GM11168 (cell line): ENCODE measurements at regions not wholly inside any gene's neighbourhood (a gene's known extent, or its start where the extent isn't known, plus 50 kb on each side); places are given as distances from the start of the nearest gene placed in this dataset.

ENCODE experiments used
- in situ Hi-C: fragments of 300-500 bp; cut with MboI; formaldehyde crosslinking; loops from one replicate; pipeline ENCODE4 v1.12.0; 2022; ENCODE audit warnings: low sequenced_read_pairs; ENCODE audit not compliant: unreplicated experiment

GRCh38 chr2:220833446-220833845 lies 738.7 kb downstream of the EPHA4 start:
- in situ Hi-C loops = no loop called here

- in situ Hi-C loops = no loop called here
Observed at GRCh38 chr2:220835583-220835982, 736.5 kb downstream of the EPHA4 start.

- in situ Hi-C loops = no loop called here
Observed at GRCh38 chr2:220837226-220837625, 734.9 kb downstream of the EPHA4 start.

GRCh38 chr2:220842901-220843665 lies 729.0 kb downstream of the EPHA4 start:
- in situ Hi-C loops = no loop called here

GRCh38 chr2:220845766-220846273 lies 726.3 kb downstream of the EPHA4 start:
- in situ Hi-C loops = no loop called here

GRCh38 chr2:220847006-220847405 lies 725.1 kb downstream of the EPHA4 start:
- in situ Hi-C loops = no loop called here

- in situ Hi-C loops = no loop called here
Observed at GRCh38 chr2:220847589-220847988, 724.5 kb downstream of the EPHA4 start.

GRCh38 chr2:220849433-220849832 lies 722.7 kb downstream of the EPHA4 start:
- in situ Hi-C loops = no loop called here

- in situ Hi-C loops = no loop called here
Observed at GRCh38 chr2:220850116-220850515, 722.0 kb downstream of the EPHA4 start.

GRCh38 chr2:220855296-220855695 lies 716.8 kb downstream of the EPHA4 start:
- in situ Hi-C loops = no loop called here

GRCh38 chr2:220856486-220856885 lies 715.6 kb downstream of the EPHA4 start:
- in situ Hi-C loops = no loop called here

- in situ Hi-C loops = no loop called here
Observed at GRCh38 chr2:220857368-220857767, 714.7 kb downstream of the EPHA4 start.

GRCh38 chr2:220858101-220858500 lies 714.0 kb downstream of the EPHA4 start:
- in situ Hi-C loops = no loop called here

- in situ Hi-C loops = no loop called here
Observed at GRCh38 chr2:220871909-220872308, 700.2 kb downstream of the EPHA4 start.

- in situ Hi-C loops = no loop called here
Observed at GRCh38 chr2:220876080-220876824, 695.9 kb downstream of the EPHA4 start.

- in situ Hi-C loops = no loop called here
Observed at GRCh38 chr2:220877491-220877890, 694.6 kb downstream of the EPHA4 start.

GRCh38 chr2:220877897-220878296 lies 694.2 kb downstream of the EPHA4 start:
- in situ Hi-C loops = no loop called here

- in situ Hi-C loops = no loop called here
Observed at GRCh38 chr2:220880623-220881596, 691.2 kb downstream of the EPHA4 start.

GRCh38 chr2:220882507-220882906 lies 689.6 kb downstream of the EPHA4 start:
- in situ Hi-C loops = no loop called here

- in situ Hi-C loops = no loop called here
Observed at GRCh38 chr2:220885593-220885992, 686.5 kb downstream of the EPHA4 start.
